ENCODE measurements at regions not wholly inside any gene's neighbourhood (a gene's known extent, or its start where the extent isn't known, plus 50 kb on each side); places are given as distances from the start of the nearest gene placed in this dataset.

DNA sequence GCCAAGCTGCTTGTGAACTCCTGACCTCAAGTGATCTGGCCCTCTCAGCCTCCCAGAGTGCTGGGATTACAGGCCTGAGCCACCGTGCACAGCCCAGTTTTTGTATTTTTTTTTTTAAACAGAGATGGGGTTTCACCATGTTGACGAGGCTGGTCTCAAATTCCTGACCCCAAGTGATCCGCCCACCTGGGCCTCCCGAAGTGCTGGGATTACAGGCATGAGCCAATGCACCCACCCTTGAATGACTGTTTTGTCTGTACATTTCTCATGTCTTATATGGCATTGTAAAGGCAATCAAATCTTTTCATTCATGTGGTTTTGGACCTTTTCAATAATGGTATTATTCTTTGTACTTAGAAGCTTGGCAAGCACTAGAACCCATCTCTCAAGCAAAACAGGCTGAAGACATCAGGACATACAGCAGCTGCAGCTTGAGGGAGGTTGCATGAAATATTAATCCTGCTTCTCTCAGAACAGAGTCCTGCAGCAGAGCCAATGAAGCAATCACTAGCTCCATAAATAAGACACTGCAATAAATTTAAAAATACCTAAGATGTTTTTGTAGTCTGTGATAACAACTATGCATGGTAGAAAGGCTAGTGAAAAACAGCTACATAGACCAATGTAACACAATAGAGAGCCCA, 209.9 kb downstream of the TUBA3C start:
- Histone ChIP-seq H3K9ac (ENCODE audit: low read length) (no peak overlapping the region), H3K9me3 (ENCODE audit: control insufficient read depth in 1 of 2, insufficient read depth in 1 of 2, low read depth in 1 of 2, low read length in 2 of 2) (peaks cover 13 to 38% of the 10 kb centered on the region in 2 experiments; a peak in 2 of 4 replicates), H3K27ac (ENCODE audit: low read depth, low read length) (no peak overlapping the region), H3K4me1 (ENCODE audit: control insufficient read depth in 1 of 2, insufficient read depth in 2 of 2, low read length in 2 of 2) (no peaks in the 10 kb centered on the region), H3K4me2 (ENCODE audit: low read length) (no peak overlapping the region), H4K20me1 (ENCODE audit: insufficient read depth) (no peaks in the 10 kb centered on the region), H2AFZ (ENCODE audit: low read depth, low read length, poor library complexity, severe bottlenecking) (no peak overlapping the region), H3K9me2 (ENCODE audit: insufficient read depth) (no peaks in the 10 kb centered on the region), H3K27me3 (ENCODE audit: insufficient read depth, low read length) (no peaks in the 10 kb centered on the region), H3K36me3 (ENCODE audit: control insufficient read depth in 1 of 2, insufficient read depth in 2 of 2, low read length in 2 of 2) (no peaks in the 10 kb centered on the region), H3K79me2 (ENCODE audit: insufficient read depth, low read length) (no peaks in the 10 kb centered on the region), H3K4me3 (replicated peaks in 1 of 2; ENCODE audit: low read depth in 1 of 2, low read length in 2 of 2) (no peak overlapping the region)
- POLR2A ChIA-PET: no interaction called here
- ATAC-seq (no peak), DNase-seq (ENCODE audit: low read depth, low spot score) (no peak)
- TF ChIP-seq, protein P1, sequence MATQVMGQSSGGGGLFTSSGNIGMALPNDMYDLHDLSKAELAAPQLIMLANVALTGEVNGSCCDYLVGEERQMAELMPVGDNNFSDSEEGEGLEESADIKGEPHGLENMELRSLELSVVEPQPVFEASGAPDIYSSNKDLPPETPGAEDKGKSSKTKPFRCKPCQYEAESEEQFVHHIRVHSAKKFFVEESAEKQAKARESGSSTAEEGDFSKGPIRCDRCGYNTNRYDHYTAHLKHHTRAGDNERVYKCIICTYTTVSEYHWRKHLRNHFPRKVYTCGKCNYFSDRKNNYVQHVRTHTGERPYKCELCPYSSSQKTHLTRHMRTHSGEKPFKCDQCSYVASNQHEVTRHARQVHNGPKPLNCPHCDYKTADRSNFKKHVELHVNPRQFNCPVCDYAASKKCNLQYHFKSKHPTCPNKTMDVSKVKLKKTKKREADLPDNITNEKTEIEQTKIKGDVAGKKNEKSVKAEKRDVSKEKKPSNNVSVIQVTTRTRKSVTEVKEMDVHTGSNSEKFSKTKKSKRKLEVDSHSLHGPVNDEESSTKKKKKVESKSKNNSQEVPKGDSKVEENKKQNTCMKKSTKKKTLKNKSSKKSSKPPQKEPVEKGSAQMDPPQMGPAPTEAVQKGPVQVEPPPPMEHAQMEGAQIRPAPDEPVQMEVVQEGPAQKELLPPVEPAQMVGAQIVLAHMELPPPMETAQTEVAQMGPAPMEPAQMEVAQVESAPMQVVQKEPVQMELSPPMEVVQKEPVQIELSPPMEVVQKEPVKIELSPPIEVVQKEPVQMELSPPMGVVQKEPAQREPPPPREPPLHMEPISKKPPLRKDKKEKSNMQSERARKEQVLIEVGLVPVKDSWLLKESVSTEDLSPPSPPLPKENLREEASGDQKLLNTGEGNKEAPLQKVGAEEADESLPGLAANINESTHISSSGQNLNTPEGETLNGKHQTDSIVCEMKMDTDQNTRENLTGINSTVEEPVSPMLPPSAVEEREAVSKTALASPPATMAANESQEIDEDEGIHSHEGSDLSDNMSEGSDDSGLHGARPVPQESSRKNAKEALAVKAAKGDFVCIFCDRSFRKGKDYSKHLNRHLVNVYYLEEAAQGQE (IDR thresholded peaks at IDR 0.05; ENCODE audit: low read depth): no peak
- TF ChIP-seq, protein P2, sequence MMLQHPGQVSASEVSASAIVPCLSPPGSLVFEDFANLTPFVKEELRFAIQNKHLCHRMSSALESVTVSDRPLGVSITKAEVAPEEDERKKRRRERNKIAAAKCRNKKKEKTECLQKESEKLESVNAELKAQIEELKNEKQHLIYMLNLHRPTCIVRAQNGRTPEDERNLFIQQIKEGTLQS (IDR thresholded peaks at IDR 0.05): no peak
- no peak for TF ChIP-seq ZNF274 (IDR thresholded peaks at IDR 0.05; ENCODE audit: low read depth, low read length)
- TF ChIP-seq CBX3 (IDR thresholded peaks at IDR 0.05; ENCODE audit: low read depth): no peak
- no peak for TF ChIP-seq CEBPB (IDR thresholded peaks at IDR 0.05; ENCODE audit: low read depth)
- TF ChIP-seq SIN3A (IDR thresholded peaks at IDR 0.05; ENCODE audit: low read depth): no peak
- no peak for TF ChIP-seq EZH2phosphoT487 (IDR thresholded peaks at IDR 0.05; ENCODE audit: borderline replicate concordance)
- no peak for TF ChIP-seq POLR2AphosphoS5 (IDR thresholded peaks at IDR 0.05; ENCODE audit: low read depth, low read length)
- TF ChIP-seq SRF (IDR thresholded peaks at IDR 0.05; ENCODE audit: low read depth): no peak
- TF ChIP-seq, protein P3, sequence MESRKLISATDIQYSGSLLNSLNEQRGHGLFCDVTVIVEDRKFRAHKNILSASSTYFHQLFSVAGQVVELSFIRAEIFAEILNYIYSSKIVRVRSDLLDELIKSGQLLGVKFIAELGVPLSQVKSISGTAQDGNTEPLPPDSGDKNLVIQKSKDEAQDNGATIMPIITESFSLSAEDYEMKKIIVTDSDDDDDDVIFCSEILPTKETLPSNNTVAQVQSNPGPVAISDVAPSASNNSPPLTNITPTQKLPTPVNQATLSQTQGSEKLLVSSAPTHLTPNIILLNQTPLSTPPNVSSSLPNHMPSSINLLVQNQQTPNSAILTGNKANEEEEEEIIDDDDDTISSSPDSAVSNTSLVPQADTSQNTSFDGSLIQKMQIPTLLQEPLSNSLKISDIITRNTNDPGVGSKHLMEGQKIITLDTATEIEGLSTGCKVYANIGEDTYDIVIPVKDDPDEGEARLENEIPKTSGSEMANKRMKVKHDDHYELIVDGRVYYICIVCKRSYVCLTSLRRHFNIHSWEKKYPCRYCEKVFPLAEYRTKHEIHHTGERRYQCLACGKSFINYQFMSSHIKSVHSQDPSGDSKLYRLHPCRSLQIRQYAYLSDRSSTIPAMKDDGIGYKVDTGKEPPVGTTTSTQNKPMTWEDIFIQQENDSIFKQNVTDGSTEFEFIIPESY (IDR thresholded peaks at IDR 0.05; ENCODE audit: extremely low read depth, insufficient replicate concordance, low read length): no peak
- TF ChIP-seq FOSL1 (IDR thresholded peaks at IDR 0.05; ENCODE audit: low read depth): no peak
- CTCF ChIA-PET: no interaction called here
- RAD21 ChIA-PET (ENCODE audit: low non-redundant PET in 1 of 2, low total read pairs in 2 of 2, uncharacterized antibody in 2 of 2, unreplicated experiment in 2 of 2): no interaction called here
- intact Hi-C loops (cut with micrococcal nuclease): no loop called here
- BruUV-seq (replicated peaks): no TSS peak

All from HCT116 (cell line).